Mucosa of descending colon (tissue), 3 donors: ENCODE measurements at regions not wholly inside any gene's neighbourhood (a gene's known extent, or its start where the extent isn't known, plus 50 kb on each side); places are given as distances from the start of the nearest gene placed in this dataset.
"Not testable (repeated sequence)": the region's sequence is repeated elsewhere in the genome, so short reads cannot be mapped to it uniquely, and the experiment has no call there.

Experiments
- ATAC-seq: fragments of 200-7000 bp; cut with Tn5 transposase; one replicate; pipeline ENCODE4 v1.9.1; 2020; ENCODE audit warnings: mild to moderate bottlenecking, moderate library complexity
- DNase-seq, 3 donors: peaks; one replicate each; pipeline ENCODE4 v3.0.0-alpha.2; 2020
- H3K36me3 ChIP-seq: fragments of 200-600 bp; one replicate; pipeline ENCODE4 v1.8.0; 2021; ENCODE audit warnings: low read depth, mild to moderate bottlenecking
- H3K4me1 ChIP-seq: fragments of 200-600 bp; one replicate; pipeline ENCODE4 v1.8.0; 2021; ENCODE audit warnings: low read depth, mild to moderate bottlenecking
- H3K4me3 ChIP-seq: fragments of 200-600 bp; one replicate; pipeline ENCODE4 v1.8.0; 2021; ENCODE audit warnings: mild to moderate bottlenecking
- H3K9me3 ChIP-seq: fragments of 200-600 bp; one replicate; pipeline ENCODE4 v1.8.0; 2021; ENCODE audit warnings: mild to moderate bottlenecking
- intact Hi-C, 2 donors: fragments of 100-400 bp; cut with DNase I in 1 of 2; cut with micrococcal nuclease in 1 of 2; formaldehyde crosslinking; loops; one replicate each; pipeline versions ENCODE4 v1.11.0 to v1.11.1; 2022; cut with DNase I, micrococcal nuclease
- TF ChIP-seq, protein P1 (sequence below): fragments of 200-600 bp; IDR thresholded peaks from one replicate; pipeline ENCODE4 v1.8.0; 2022; ENCODE audit warnings: antibody characterized with exemption, mild to moderate bottlenecking
- donor health status: DM: no; HTN: no; CAD: no; lungs with moderate emphysema.
- donor health status: DM: no; HTN: no; CAD: no.
- donor health status: DM: no; HTN: yes; CAD: no.

DNA sequence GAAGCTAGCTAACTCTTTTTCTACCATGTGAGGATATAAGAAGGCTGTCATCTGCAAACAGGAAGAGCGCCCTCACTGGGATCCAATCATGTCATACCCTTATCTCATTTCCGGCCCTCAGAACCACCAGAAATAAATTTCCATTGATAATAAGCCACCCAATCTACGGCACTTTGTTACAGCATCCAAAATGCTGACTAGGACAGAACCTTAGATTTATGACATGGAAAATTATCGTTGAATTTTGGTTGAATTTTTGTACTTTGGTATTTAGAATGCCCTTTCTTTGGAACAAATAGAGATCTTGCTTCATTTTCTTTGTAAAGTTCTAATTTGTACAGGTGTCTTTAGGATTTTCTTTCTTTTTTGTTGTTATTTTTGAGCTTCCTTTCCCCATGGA, 53.3 kb upstream of the CYLC2 start:
- ATAC-seq, result no peak
- Histone ChIP-seq H3K9me3 (no peaks in the 10 kb centered on the region), H3K4me1 (no peaks in the 10 kb centered on the region), H3K4me3 (no peak overlapping the region), H3K36me3 (no peaks in the 10 kb centered on the region)
- no peak for DNase-seq
- intact Hi-C loops, result no loop called here
- TF ChIP-seq, protein P1, sequence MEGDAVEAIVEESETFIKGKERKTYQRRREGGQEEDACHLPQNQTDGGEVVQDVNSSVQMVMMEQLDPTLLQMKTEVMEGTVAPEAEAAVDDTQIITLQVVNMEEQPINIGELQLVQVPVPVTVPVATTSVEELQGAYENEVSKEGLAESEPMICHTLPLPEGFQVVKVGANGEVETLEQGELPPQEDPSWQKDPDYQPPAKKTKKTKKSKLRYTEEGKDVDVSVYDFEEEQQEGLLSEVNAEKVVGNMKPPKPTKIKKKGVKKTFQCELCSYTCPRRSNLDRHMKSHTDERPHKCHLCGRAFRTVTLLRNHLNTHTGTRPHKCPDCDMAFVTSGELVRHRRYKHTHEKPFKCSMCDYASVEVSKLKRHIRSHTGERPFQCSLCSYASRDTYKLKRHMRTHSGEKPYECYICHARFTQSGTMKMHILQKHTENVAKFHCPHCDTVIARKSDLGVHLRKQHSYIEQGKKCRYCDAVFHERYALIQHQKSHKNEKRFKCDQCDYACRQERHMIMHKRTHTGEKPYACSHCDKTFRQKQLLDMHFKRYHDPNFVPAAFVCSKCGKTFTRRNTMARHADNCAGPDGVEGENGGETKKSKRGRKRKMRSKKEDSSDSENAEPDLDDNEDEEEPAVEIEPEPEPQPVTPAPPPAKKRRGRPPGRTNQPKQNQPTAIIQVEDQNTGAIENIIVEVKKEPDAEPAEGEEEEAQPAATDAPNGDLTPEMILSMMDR, result no peak

DNA sequence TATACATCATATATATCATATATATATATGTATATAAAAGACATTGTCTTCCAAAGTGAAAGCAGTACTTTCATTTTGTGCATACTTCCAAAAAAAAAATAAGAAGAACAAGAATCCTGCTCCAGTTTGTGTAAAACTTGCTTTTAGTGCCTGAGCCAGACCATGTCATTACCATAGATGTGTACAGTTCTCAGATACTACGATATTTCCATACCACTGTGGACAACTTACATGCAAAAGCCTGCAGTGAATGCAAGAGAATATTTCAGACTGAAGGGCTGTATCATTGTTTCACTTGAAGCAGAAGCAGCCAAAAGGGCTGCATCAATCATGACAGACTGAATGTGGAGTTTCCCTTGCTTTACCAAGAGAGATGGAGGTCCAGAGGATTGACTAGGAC, 72.6 kb upstream of the CYLC2 start:
- TF ChIP-seq, protein P1, result no peak
- intact Hi-C loops, result no loop called here
- no peaks in the 10 kb centered on the region for H3K36me3 ChIP-seq
- H3K9me3 ChIP-seq, result no peaks in the 10 kb centered on the region
- no peaks in the 10 kb centered on the region for H3K4me1 ChIP-seq
- DNase-seq (no peak), ATAC-seq (no peak)
- no peak overlapping the region for H3K4me3 ChIP-seq

DNA sequence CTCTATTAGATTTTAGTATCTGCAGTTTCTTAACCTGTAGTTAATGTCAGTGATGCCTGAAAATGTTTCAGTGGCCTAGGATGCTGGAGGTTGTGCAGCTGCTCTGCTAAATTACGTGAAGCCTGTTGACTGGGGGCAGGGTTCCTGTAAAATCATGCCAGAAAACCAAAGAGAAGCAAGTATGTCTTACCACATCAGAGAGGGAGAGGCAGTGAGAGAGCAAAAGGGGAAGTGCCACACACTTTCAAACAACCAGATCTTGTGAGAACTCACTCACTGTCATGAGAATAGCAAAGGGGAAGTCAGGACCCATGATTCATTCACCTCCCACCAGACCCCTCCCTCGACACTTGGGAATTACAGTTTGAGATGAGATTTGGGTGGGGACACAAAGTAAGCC, 83.9 kb upstream of the CYLC2 start:
- ATAC-seq (no peak), DNase-seq (no peak)
- intact Hi-C loops, result no loop called here
- TF ChIP-seq, protein P1, result no peak
- H3K9me3 ChIP-seq, result no peaks in the 10 kb centered on the region
- no peaks in the 10 kb centered on the region for H3K4me1 ChIP-seq
- H3K36me3 ChIP-seq, result no peaks in the 10 kb centered on the region
- H3K4me3 ChIP-seq, result no peak overlapping the region

DNA sequence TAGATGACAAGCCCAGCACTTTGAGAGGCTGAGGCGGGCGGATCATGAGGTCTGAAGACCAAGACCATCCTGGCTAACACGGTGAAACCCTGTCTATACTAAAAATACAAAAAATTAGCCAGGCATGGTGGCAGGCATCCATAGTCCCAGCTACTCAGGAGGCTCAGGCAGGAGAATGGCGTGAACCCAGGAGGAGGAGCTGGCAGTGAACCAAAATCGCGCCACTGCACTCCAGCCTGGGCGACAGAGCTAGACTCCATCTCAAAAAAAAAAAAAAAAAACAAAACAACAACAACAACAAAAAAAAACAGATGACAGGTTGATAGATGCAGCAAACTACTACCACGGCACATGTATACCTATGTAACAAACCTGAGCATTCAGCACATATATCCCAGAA, 89.3 kb upstream of the CYLC2 start:
- H3K9me3 ChIP-seq, H3K36me3 ChIP-seq, intact Hi-C loops, H3K4me3 ChIP-seq, H3K4me1 ChIP-seq, ATAC-seq: not testable (repeated sequence)
- peak in 1 of 3 donors; percentile 14 for DNase-seq

DNA sequence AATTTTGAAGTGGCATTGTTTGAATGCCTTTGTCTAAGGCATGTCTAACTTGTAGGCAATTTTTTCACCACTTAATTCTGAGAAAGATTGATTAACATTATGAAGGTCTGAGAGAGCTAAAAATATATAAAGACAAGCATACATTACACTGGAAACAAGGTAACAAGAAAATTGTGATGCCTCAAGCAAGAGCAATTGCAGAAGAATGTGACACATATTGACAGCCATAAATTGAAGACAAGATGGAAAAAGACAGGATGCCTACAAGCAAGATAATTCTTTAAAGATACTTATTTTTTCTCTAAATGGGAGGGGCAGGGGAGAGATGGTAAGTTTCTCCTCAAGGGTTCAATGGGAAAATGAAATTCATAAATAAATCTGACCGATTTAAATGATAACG, 103.1 kb upstream of the CYLC2 start:
- H3K4me1 ChIP-seq, result no peaks in the 10 kb centered on the region
- DNase-seq (no peak), ATAC-seq (no peak)
- H3K4me3 ChIP-seq, result no peak overlapping the region
- H3K9me3 ChIP-seq, result no peaks in the 10 kb centered on the region
- intact Hi-C loops, result no loop called here
- no peaks in the 10 kb centered on the region for H3K36me3 ChIP-seq
- TF ChIP-seq, protein P1, result no peak

DNA sequence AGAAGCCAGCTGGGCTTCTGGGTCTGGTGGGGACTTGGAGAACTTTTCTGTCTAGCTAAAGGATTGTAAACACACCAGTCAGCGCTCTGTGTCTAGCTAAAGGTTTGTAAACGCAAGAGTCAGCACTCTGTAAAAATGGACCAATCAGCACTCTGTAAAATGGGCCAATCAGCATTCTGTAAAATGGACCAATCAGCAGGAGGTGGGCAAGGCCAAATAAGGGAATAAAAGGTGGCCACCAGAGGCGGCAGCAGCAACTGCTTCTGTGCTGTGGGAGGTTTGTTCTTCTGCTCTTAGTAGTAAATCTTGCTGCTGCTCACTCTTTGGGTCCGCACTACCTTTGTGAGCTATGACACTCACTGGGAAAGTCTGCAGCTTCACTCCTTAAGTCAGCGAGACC, 106.4 kb upstream of the CYLC2 start:
- DNase-seq, H3K4me3 ChIP-seq, ATAC-seq, H3K9me3 ChIP-seq, H3K36me3 ChIP-seq, intact Hi-C loops, H3K4me1 ChIP-seq: not testable (repeated sequence)

DNA sequence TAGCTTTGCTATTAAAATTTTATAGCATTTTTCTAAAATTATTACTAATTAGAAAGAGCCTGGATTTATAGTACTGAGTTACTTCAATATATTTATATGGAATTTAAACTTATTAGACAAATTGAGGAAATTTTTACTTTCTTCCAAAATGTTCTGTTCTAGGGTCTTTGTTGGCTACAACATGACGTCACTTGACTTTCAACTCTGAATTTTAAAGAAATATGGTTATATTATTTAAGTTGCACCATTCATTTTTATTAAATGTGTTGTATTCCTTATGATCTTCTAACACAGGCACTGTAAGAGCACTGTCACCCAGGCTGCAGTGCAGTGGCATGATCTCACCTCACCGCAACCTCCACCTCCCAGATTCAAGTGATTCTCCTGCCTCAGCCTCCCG, 119.4 kb upstream of the CYLC2 start:
- Histone ChIP-seq H3K36me3 (no peaks in the 10 kb centered on the region), H3K4me3 (no peak overlapping the region), H3K9me3 (no peaks in the 10 kb centered on the region), H3K4me1 (no peaks in the 10 kb centered on the region)
- no peak for DNase-seq
- no peak for ATAC-seq
- intact Hi-C loops, result no loop called here
- TF ChIP-seq, protein P1, result no peak
